H9 (cell line): ENCODE measurements at regions not wholly inside any gene's neighbourhood (a gene's known extent, or its start where the extent isn't known, plus 50 kb on each side); places are given as distances from the start of the nearest gene placed in this dataset.

ENCODE experiments used
- DNase-seq: peaks from one replicate; pipeline ENCODE4 v3.0.0-alpha.2; 2017
- H2AFZ ChIP-seq: one replicate; pipeline ENCODE4 v1.6.1; 2013; ENCODE audit warnings: mild to moderate bottlenecking, low read length, control low read depth, moderate library complexity
- H2AK5ac ChIP-seq: 2 replicates; pipeline ENCODE4 v1.6.1; 2013; ENCODE audit warnings: low read length, control low read depth, mixed read lengths; ENCODE audit not compliant: insufficient read length
- H2BK120ac ChIP-seq: one replicate; pipeline ENCODE4 v1.6.1; 2013; ENCODE audit warnings: low read depth, mild to moderate bottlenecking, low read length, control low read depth, inconsistent platforms; ENCODE audit not compliant: poor library complexity, severe bottlenecking
- H2BK12ac ChIP-seq: 2 replicates; pipeline ENCODE4 v1.6.1; 2013; ENCODE audit warnings: low read length, control low read depth, mixed read lengths, low read depth; ENCODE audit not compliant: insufficient read length
- H2BK15ac ChIP-seq: 2 replicates; pipeline ENCODE4 v1.6.1; 2013; ENCODE audit warnings: low read depth, low read length, control low read depth
- H2BK20ac ChIP-seq: one replicate; pipeline ENCODE4 v1.6.1; 2013; ENCODE audit warnings: low read depth, mild to moderate bottlenecking, low read length, control low read depth, inconsistent platforms; ENCODE audit not compliant: poor library complexity, severe bottlenecking
- H2BK5ac ChIP-seq: 2 replicates; pipeline ENCODE4 v1.6.1; 2013; ENCODE audit warnings: low read length, control low read depth, mixed read lengths; ENCODE audit not compliant: insufficient read length
- H3K14ac ChIP-seq: 2 replicates; pipeline ENCODE4 v1.6.1; 2013; ENCODE audit warnings: low read length, control low read depth; ENCODE audit not compliant: insufficient read depth
- H3K18ac ChIP-seq: 2 replicates; pipeline ENCODE4 v1.6.1; 2013; ENCODE audit warnings: low read depth, mild to moderate bottlenecking, mixed read lengths, low read length, control low read depth; ENCODE audit not compliant: insufficient read length
- H3K23ac ChIP-seq: 2 replicates; pipeline ENCODE4 v1.6.1; 2013; ENCODE audit warnings: low read length, control low read depth, mixed read lengths, low read depth; ENCODE audit not compliant: insufficient read length
- H3K23me2 ChIP-seq: 2 replicates; pipeline ENCODE4 v1.6.1; 2013; ENCODE audit warnings: low read depth, mild to moderate bottlenecking, mixed read lengths, low read length, control low read depth; ENCODE audit not compliant: insufficient read length, poor library complexity, severe bottlenecking
- H3K27ac ChIP-seq: 2 replicates; pipeline ENCODE4 v1.5.1; 2013; ENCODE audit warnings: low read length, control low read depth, mixed read lengths, low read depth; ENCODE audit not compliant: insufficient read length
- H3K27me3 ChIP-seq: 2 replicates; pipeline ENCODE4 v1.6.1; 2013; ENCODE audit warnings: low read length, control low read depth, inconsistent platforms; ENCODE audit not compliant: insufficient read depth
- H3K4ac ChIP-seq: 2 replicates; pipeline ENCODE4 v1.6.1; 2013; ENCODE audit warnings: low read depth, mild to moderate bottlenecking, control low read depth, inconsistent platforms, low read length, moderate library complexity
- H3K4me1 ChIP-seq: 2 replicates; pipeline ENCODE4 v1.6.1; 2013; ENCODE audit warnings: low read length, control low read depth, inconsistent platforms; ENCODE audit not compliant: insufficient read depth
- H3K4me2 ChIP-seq: 2 replicates; pipeline ENCODE4 v1.6.1; 2013; ENCODE audit warnings: low read length, control low read depth, mixed read lengths; ENCODE audit not compliant: insufficient read length, insufficient read depth
- H3K56ac ChIP-seq: 2 replicates; pipeline ENCODE4 v1.6.1; 2013; ENCODE audit warnings: low read depth, mild to moderate bottlenecking, mixed read lengths, low read length, control low read depth; ENCODE audit not compliant: insufficient read length
- H3K79me1 ChIP-seq: 2 replicates; pipeline ENCODE4 v1.6.1; 2013; ENCODE audit warnings: low read depth, mild to moderate bottlenecking, moderate library complexity, low read length, control low read depth, inconsistent platforms; ENCODE audit not compliant: insufficient read depth, poor library complexity, severe bottlenecking
- H3K79me2 ChIP-seq: 2 replicates; pipeline ENCODE4 v1.6.1; 2013; ENCODE audit warnings: low read length, control low read depth, inconsistent platforms; ENCODE audit not compliant: insufficient read depth
- H3K9ac ChIP-seq: 2 replicates; pipeline ENCODE4 v1.6.1; 2013; ENCODE audit warnings: low read length, control low read depth, mixed read lengths; ENCODE audit not compliant: insufficient read length; ENCODE audit errors: extremely low read depth
- H3K9me3 ChIP-seq: one replicate; pipeline ENCODE4 v1.6.1; 2013; ENCODE audit warnings: low read depth, low read length, inconsistent platforms; ENCODE audit not compliant: control insufficient read depth
- H3T11ph ChIP-seq: one replicate; pipeline ENCODE4 v1.6.1; 2013; ENCODE audit warnings: mild to moderate bottlenecking, low read length, control low read depth, inconsistent platforms
- H4K20me1 ChIP-seq: one replicate; pipeline ENCODE4 v1.6.1; 2013; ENCODE audit not compliant: control insufficient read depth, insufficient read length, insufficient read depth
- H4K5ac ChIP-seq: 2 replicates; pipeline ENCODE4 v1.6.1; 2013; ENCODE audit warnings: low read depth, mild to moderate bottlenecking, mixed read lengths, low read length, control low read depth; ENCODE audit not compliant: insufficient read length
- H4K8ac ChIP-seq: replicated peaks from 2 replicates; pipeline ENCODE4 v1.6.1; 2013; ENCODE audit warnings: low read length, control low read depth, mixed read lengths, low read depth; ENCODE audit not compliant: insufficient read length
- H4K91ac ChIP-seq: 2 replicates; pipeline ENCODE4 v1.6.1; 2013; ENCODE audit warnings: low read depth, mild to moderate bottlenecking, moderate library complexity, mixed read lengths, low read length, control low read depth; ENCODE audit not compliant: insufficient read length
- H3K27ac Mint-ChIP-seq, 3 experiments: 2 replicates in 2 of 3; 3 replicates in 1 of 3; pipeline ENCODE4 v1.8.0; 2020 to 2021; ENCODE audit warnings: mixed read lengths in 3 of 3, mild to moderate bottlenecking in 1 of 3, moderate library complexity in 1 of 3
- H3K27me3 Mint-ChIP-seq: 2 replicates; pipeline ENCODE4 v1.8.0; 2021; ENCODE audit warnings: low read depth, mild to moderate bottlenecking, moderate library complexity, mixed read lengths
- H3K36me3 Mint-ChIP-seq, 3 experiments: 2 replicates in 2 of 3; 3 replicates in 1 of 3; pipeline ENCODE4 v1.8.0; 2020 to 2021; ENCODE audit warnings: low read depth in 3 of 3, mixed read lengths in 3 of 3; ENCODE audit not compliant: insufficient read depth in 1 of 3
- H3K4me1 Mint-ChIP-seq, 2 experiments: 2 replicates each; pipeline ENCODE4 v1.8.0; 2020; ENCODE audit warnings: mixed read lengths in 2 of 2
- H3K4me3 Mint-ChIP-seq, 2 experiments: 2 replicates in 1 of 2; 3 replicates in 1 of 2; pipeline ENCODE4 v1.8.0; 2020 to 2021; ENCODE audit warnings: mild to moderate bottlenecking in 2 of 2, mixed read lengths in 2 of 2, moderate library complexity in 1 of 2
- H3K9me3 Mint-ChIP-seq, 2 experiments: 2 replicates in 1 of 2; 3 replicates in 1 of 2; pipeline ENCODE4 v1.8.0; 2020; ENCODE audit warnings: mild to moderate bottlenecking in 2 of 2, mixed read lengths in 2 of 2, moderate library complexity in 1 of 2
- WGBS: extraction: QIAGEN DNeasy Blood & Tissue Kit; methylation state at CpG from one replicate; pipeline ENCODE4 v1.1.7; 2013; ENCODE audit warnings: missing lambda C conversion rate, low lambda C conversion rate, mixed read lengths; ENCODE audit not compliant: insufficient read length; ENCODE audit errors: extremely low coverage; 5-methylcytosine and 5-hydroxymethylcytosine counted together
- TF ChIP-seq, protein P1 (sequence below): fragments of 200-600 bp; sonication (generic); conservative IDR thresholded peaks from 3 replicates; pipeline ENCODE4 v1.8.0; 2021; ENCODE audit warnings: antibody characterized with exemption, mild to moderate bottlenecking

DNA sequence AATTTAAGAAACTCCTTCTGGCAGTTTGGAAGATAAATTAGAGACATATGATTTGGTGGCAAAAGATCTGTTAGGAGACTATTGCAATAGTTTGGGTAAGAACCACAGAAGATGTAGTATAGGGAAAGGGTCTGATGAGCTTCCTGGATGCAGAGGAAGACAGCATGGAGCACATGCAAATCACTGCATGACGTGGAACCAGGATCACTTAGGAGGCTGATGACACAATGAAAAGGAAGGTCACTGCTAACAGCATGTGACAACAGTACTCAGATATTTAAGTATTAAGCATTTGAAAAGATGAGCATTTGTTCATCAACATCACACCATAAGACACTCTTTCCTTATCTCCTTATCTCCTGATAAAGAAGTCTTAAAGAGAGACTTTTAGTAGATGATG, 167.8 kb upstream of the LDB2 start:
- no peak overlapping the region for H2BK5ac ChIP-seq
- Mint-ChIP-seq H3K27ac (no peak overlapping the region), H3K36me3 (no peaks in the 10 kb centered on the region), H3K4me1 (0 out of 4 replicates have a peak, but pooled peaks cover 0 to 2% of the 10 kb centered on the region in 2 experiments), H3K27me3 (peaks cover 1% of the 10 kb centered on the region), H3K4me3 (no peak overlapping the region), H3K9me3 (no peaks in the 10 kb centered on the region)
- H3K4me1 ChIP-seq, result no peaks in the 10 kb centered on the region
- no peaks in the 10 kb centered on the region for H3K79me2 ChIP-seq
- no peak overlapping the region for H4K8ac ChIP-seq
- H3K4me2 ChIP-seq, result no peak overlapping the region
- no peak overlapping the region for H3K9ac ChIP-seq
- no peak overlapping the region for H2AK5ac ChIP-seq
- no peak overlapping the region for H3K27ac ChIP-seq
- no peaks in the 10 kb centered on the region for H3K23me2 ChIP-seq
- H3K56ac ChIP-seq, result no peak overlapping the region
- no peak overlapping the region for H2BK120ac ChIP-seq
- no peaks in the 10 kb centered on the region; the same call in 1 of the 2 replicates for H3K27me3 ChIP-seq
- no peaks in the 10 kb centered on the region for H3K9me3 ChIP-seq
- H3K14ac ChIP-seq, result no peak overlapping the region
- WGBS, result no CpG with 5 or more reads among the region's 1 CpG
- no peak overlapping the region for H3K18ac ChIP-seq
- no peaks in the 10 kb centered on the region for H3K79me1 ChIP-seq
- H2BK12ac ChIP-seq, result no peak overlapping the region
- no peak overlapping the region for H3K4ac ChIP-seq
- H3T11ph ChIP-seq, result no peak overlapping the region
- H3K23ac ChIP-seq, result no peak overlapping the region
- H4K20me1 ChIP-seq, result no peaks in the 10 kb centered on the region
- H4K91ac ChIP-seq, result no peak overlapping the region
- H2AFZ ChIP-seq, result no peak overlapping the region
- no peak overlapping the region for H2BK15ac ChIP-seq
- H4K5ac ChIP-seq, result no peak overlapping the region
- no peak overlapping the region for H2BK20ac ChIP-seq
- TF ChIP-seq, protein P1, sequence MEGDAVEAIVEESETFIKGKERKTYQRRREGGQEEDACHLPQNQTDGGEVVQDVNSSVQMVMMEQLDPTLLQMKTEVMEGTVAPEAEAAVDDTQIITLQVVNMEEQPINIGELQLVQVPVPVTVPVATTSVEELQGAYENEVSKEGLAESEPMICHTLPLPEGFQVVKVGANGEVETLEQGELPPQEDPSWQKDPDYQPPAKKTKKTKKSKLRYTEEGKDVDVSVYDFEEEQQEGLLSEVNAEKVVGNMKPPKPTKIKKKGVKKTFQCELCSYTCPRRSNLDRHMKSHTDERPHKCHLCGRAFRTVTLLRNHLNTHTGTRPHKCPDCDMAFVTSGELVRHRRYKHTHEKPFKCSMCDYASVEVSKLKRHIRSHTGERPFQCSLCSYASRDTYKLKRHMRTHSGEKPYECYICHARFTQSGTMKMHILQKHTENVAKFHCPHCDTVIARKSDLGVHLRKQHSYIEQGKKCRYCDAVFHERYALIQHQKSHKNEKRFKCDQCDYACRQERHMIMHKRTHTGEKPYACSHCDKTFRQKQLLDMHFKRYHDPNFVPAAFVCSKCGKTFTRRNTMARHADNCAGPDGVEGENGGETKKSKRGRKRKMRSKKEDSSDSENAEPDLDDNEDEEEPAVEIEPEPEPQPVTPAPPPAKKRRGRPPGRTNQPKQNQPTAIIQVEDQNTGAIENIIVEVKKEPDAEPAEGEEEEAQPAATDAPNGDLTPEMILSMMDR, result no peak
- DNase-seq, result no peak
